Thyroid gland (tissue), 4 donors: ENCODE measurements at regions not wholly inside any gene's neighbourhood (a gene's known extent, or its start where the extent isn't known, plus 50 kb on each side); places are given as distances from the start of the nearest gene placed in this dataset.

Source experiments
- CTCF ChIP-seq, 6 experiments: fragments of 200-600 bp in 3 of 6; fragments of 450-650 bp in 3 of 6; sonication (generic) in 3 of 6; IDR thresholded peaks; one replicate each; pipeline ENCODE4 v1.5.1; 2016 to 2019; ENCODE audit warnings: antibody characterized with exemption in 6 of 6, mild to moderate bottlenecking in 2 of 6, inconsistent platforms in 1 of 6, moderate library complexity in 1 of 6
- POLR2A ChIP-seq, 2 donors: fragments of 450-650 bp; IDR thresholded peaks; one replicate each; pipeline ENCODE4 v1.6.1; 2017; ENCODE audit warnings: antibody characterized with exemption in 2 of 2, mild to moderate bottlenecking in 2 of 2, moderate library complexity in 1 of 2

GRCh38 chr12:127873306-127873705, 393.7 kb upstream of the TMEM132C start:
- no peak for TF ChIP-seq CTCF (IDR thresholded peaks at IDR 0.05)
- TF ChIP-seq POLR2A (IDR thresholded peaks at IDR 0.05): no peak
